ENCODE measurements at regions not wholly inside any gene's neighbourhood (a gene's known extent, or its start where the extent isn't known, plus 50 kb on each side); places are given as distances from the start of the nearest gene placed in this dataset.

GRCh38 chr1:19536519-19536918 is 51.2 kb upstream of the CAPZB start:
- 88 to 100% methylated on average over 1 to 6 of the region's 6 CpGs for WGBS, 2 experiments (ENCODE audit: insufficient coverage in 1 of 2, insufficient read length in 1 of 2)
- H3K4me3 Mint-ChIP-seq = no peak overlapping the region
- H3K4me1 Mint-ChIP-seq = no peaks in the 10 kb centered on the region
- H3K27ac Mint-ChIP-seq = no peak overlapping the region
- DNase-seq = no peak
- no peaks in the 10 kb centered on the region for H3K36me3 ChIP-seq (ENCODE audit: control insufficient read depth, insufficient read depth, low read length)
- H3K27me3 ChIP-seq (ENCODE audit: control insufficient read depth, insufficient read depth, low read length, poor library complexity, severe bottlenecking) = no peaks in the 10 kb centered on the region
- no peak overlapping the region for H3K4me3 ChIP-seq (ENCODE audit: low read length)
- no peak for TF ChIP-seq CTCF (conservative IDR thresholded peaks at IDR 0.05)
- H3K9me3 ChIP-seq (ENCODE audit: control insufficient read depth, low read length) = peaks cover 4% of the 10 kb centered on the region
- no peaks in the 10 kb centered on the region for H3K36me3 Mint-ChIP-seq (ENCODE audit: low read depth)
- no peaks in the 10 kb centered on the region for H3K27me3 Mint-ChIP-seq (ENCODE audit: insufficient read depth)
- H3K4me1 ChIP-seq (ENCODE audit: control insufficient read depth, insufficient read depth, low read length) = no peaks in the 10 kb centered on the region
- H3K9me3 Mint-ChIP-seq = peaks cover 40% of the 10 kb centered on the region
- H3K9ac ChIP-seq (ENCODE audit: extremely low read depth, low read length, poor library complexity, severe bottlenecking) = no peak overlapping the region
- no peak overlapping the region for H3K27ac ChIP-seq (ENCODE audit: low read depth, low read length)

- no peak overlapping the region for H3K27ac ChIP-seq (ENCODE audit: low read depth, low read length)
- Mint-ChIP-seq H3K4me1 (no peaks in the 10 kb centered on the region), H3K36me3 (ENCODE audit: low read depth) (no peaks in the 10 kb centered on the region), H3K9me3 (peaks cover 36% of the 10 kb centered on the region), H3K4me3 (no peak overlapping the region), H3K27me3 (ENCODE audit: insufficient read depth) (no peaks in the 10 kb centered on the region), H3K27ac (no peak overlapping the region)
- DNase-seq = no peak
- WGBS, 2 experiments (ENCODE audit: insufficient coverage in 1 of 2, insufficient read length in 1 of 2) = 86 to 88% methylated on average over 3 of the region's 3 CpGs
- H3K4me3 ChIP-seq (ENCODE audit: low read length) = no peak overlapping the region
- TF ChIP-seq CTCF (conservative IDR thresholded peaks at IDR 0.05) = no peak
- no peak overlapping the region for H3K9ac ChIP-seq (ENCODE audit: extremely low read depth, low read length, poor library complexity, severe bottlenecking)
- no peaks in the 10 kb centered on the region for H3K36me3 ChIP-seq (ENCODE audit: control insufficient read depth, insufficient read depth, low read length)
- H3K9me3 ChIP-seq (ENCODE audit: control insufficient read depth, low read length) = peaks cover 4% of the 10 kb centered on the region
- H3K27me3 ChIP-seq (ENCODE audit: control insufficient read depth, insufficient read depth, low read length, poor library complexity, severe bottlenecking) = no peaks in the 10 kb centered on the region
- H3K4me1 ChIP-seq (ENCODE audit: control insufficient read depth, insufficient read depth, low read length) = no peaks in the 10 kb centered on the region
Measured at GRCh38 chr1:19535214-19535613, 49.9 kb upstream of the CAPZB start.

Data from endodermal cell (in vitro differentiated cells).